Mononuclear cell (primary cell): ENCODE measurements at regions not wholly inside any gene's neighbourhood (a gene's known extent, or its start where the extent isn't known, plus 50 kb on each side); places are given as distances from the start of the nearest gene placed in this dataset.

ENCODE experiments used
- H3K27me3 ChIP-seq: 2 replicates; pipeline ENCODE4 v1.6.0; 2011; ENCODE audit warnings: low read length, control low read depth; ENCODE audit not compliant: insufficient read depth
- H3K4me1 ChIP-seq: 2 replicates; pipeline ENCODE4 v1.5.1; 2011; ENCODE audit warnings: mild to moderate bottlenecking, low read length, control low read depth; ENCODE audit not compliant: insufficient read depth
- H3K4me3 ChIP-seq: 2 replicates; pipeline ENCODE4 v1.5.1; 2011; ENCODE audit warnings: mild to moderate bottlenecking, low read length, moderate library complexity
- H3K9me3 ChIP-seq: 2 replicates; pipeline ENCODE4 v1.5.1; 2011; ENCODE audit warnings: low read depth, mild to moderate bottlenecking, control low read depth, low read length

DNA sequence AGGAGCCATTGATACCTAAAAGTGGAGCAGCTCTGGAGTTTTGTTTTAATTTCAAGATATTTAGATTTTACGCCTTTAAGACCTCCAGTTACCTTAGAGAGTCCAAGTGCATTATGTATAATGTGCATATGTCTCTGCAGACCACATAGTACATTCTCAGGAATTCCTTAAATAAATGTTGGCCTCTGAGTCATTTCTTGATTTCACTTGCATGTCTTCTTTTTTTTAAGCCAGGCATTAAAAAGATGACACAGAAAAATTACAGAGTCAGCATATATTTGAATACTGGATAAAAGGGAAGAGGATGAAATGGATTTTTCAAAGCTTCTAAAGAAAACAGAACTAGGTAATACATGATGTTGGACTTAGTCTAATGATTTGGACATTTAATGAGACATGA is 125.2 kb downstream of the TMCO5A start:
- H3K27me3 ChIP-seq = no peaks in the 10 kb centered on the region
- no peak overlapping the region for H3K4me3 ChIP-seq
- H3K9me3 ChIP-seq = no peaks in the 10 kb centered on the region
- no peaks in the 10 kb centered on the region for H3K4me1 ChIP-seq

- H3K9me3 ChIP-seq = no peaks in the 10 kb centered on the region
- no peak overlapping the region for H3K4me3 ChIP-seq
- H3K4me1 ChIP-seq = peaks cover 10% of the 10 kb centered on the region
- no peaks in the 10 kb centered on the region for H3K27me3 ChIP-seq
Observed at GRCh38 chr15:38061856-38062649, 127.6 kb downstream of the TMCO5A start.

DNA sequence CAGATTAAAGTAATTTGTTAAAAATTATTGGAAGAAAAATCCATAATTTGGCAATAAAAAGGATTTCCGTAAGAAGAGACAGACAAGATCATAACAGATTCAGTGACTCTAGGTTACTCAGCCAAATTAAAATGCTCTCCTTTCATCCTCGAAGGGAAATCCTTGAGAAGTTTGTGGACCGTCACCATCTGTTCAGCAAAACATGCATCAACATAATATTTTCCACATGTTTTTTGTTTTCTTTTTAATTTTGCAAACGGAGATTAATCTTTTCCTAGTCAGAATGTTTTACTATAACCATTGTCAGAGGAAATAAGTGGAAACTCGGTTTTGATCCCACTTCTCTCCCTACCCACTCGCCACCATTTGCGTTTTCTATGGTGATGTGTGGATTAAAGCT is 128.3 kb downstream of the TMCO5A start:
- Histone ChIP-seq H3K9me3 (no peaks in the 10 kb centered on the region), H3K4me3 (no peak overlapping the region), H3K27me3 (no peaks in the 10 kb centered on the region), H3K4me1 (peaks cover 10% of the 10 kb centered on the region)

DNA sequence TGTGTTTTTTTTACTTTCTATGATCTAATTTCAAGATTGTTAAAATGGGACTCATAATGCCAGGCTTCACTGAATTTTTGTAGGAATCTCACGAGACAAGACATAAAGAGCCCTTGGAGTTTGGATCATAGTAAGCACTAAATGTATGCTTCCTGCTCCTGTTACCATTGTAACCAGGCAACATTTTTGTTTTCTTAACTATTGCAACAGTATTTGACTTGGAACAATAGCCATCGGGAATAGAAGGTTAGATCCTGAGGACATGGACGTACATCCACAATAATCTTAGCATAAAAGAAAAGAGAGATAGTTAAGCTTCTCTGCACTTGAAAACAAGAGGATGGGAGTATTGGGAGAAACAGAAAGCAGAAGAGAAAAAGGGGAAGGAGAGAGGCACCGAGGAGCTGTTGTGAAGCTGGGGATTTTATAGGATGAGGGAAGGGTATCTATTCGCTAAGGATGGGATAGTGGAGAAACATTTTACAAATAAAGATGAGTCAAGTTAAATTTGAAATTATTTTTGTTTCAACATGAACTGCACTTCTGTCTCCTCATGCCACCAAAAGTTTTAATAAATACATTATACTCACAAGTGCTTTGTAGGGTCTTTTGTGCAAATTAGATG is 131.4 kb downstream of the TMCO5A start:
- H3K4me1 ChIP-seq = peaks cover 33% of the 10 kb centered on the region
- no peak overlapping the region for H3K4me3 ChIP-seq
- no peaks in the 10 kb centered on the region for H3K27me3 ChIP-seq
- no peaks in the 10 kb centered on the region for H3K9me3 ChIP-seq

GRCh38 chr15:38066612-38067011 is 132.2 kb downstream of the TMCO5A start:
- H3K9me3 ChIP-seq = no peaks in the 10 kb centered on the region
- H3K4me1 ChIP-seq = peaks cover 36% of the 10 kb centered on the region
- no peaks in the 10 kb centered on the region for H3K27me3 ChIP-seq
- H3K4me3 ChIP-seq = no peak overlapping the region

- peaks cover 14% of the 10 kb centered on the region for H3K27me3 ChIP-seq
- H3K9me3 ChIP-seq = no peaks in the 10 kb centered on the region
- peaks cover 57% of the 10 kb centered on the region for H3K4me1 ChIP-seq
- no peak overlapping the region for H3K4me3 ChIP-seq
Observed at GRCh38 chr15:38068626-38069391, 134.4 kb downstream of the TMCO5A start.

DNA sequence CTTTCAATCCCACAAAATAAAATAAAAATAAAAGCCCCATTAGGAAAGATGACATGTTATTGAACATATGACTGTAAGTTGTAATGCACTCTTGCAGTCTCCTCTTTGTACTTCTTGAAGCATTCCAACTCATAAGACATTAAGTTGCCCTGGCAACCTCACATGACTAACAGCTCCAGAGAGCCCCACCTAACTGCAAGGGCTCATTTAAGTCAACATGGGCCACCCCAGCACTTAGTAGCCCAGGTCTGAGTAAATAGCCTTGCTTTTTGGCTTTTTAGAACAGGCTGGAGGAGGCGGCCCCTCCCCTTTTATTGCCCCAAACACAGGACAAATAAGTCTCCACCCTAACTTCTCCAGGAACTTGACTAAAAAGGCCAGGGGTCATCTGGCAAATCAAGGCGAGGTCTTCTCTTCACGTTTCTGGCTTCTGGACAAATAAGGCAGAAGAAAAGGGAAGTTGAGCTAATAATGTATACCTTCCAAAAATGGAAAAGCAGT is 135.1 kb downstream of the TMCO5A start:
- Histone ChIP-seq H3K27me3 (peaks cover 19% of the 10 kb centered on the region), H3K4me3 (no peak overlapping the region), H3K4me1 (peaks cover 57% of the 10 kb centered on the region), H3K9me3 (no peaks in the 10 kb centered on the region)

- Histone ChIP-seq H3K9me3 (no peaks in the 10 kb centered on the region), H3K27me3 (peaks cover 19% of the 10 kb centered on the region), H3K4me1 (peaks cover 55% of the 10 kb centered on the region), H3K4me3 (no peak overlapping the region)
Observed at GRCh38 chr15:38070778-38071177, 136.3 kb downstream of the TMCO5A start.

- Histone ChIP-seq H3K4me1 (peaks cover 49% of the 10 kb centered on the region), H3K9me3 (no peaks in the 10 kb centered on the region), H3K27me3 (peaks cover 19% of the 10 kb centered on the region), H3K4me3 (no peak overlapping the region)
Observed at GRCh38 chr15:38071211-38071972, 137.0 kb downstream of the TMCO5A start.

- Histone ChIP-seq H3K4me3 (no peak overlapping the region), H3K9me3 (no peaks in the 10 kb centered on the region), H3K4me1 (peaks cover 47% of the 10 kb centered on the region), H3K27me3 (peaks cover 19% of the 10 kb centered on the region)
Observed at GRCh38 chr15:38072007-38072347, 137.5 kb downstream of the TMCO5A start.

- H3K4me1 ChIP-seq = peaks cover 47% of the 10 kb centered on the region
- H3K4me3 ChIP-seq = peak overlapping the region; percentile 25
- H3K27me3 ChIP-seq = peaks cover 19% of the 10 kb centered on the region
- H3K9me3 ChIP-seq = no peaks in the 10 kb centered on the region
Observed at GRCh38 chr15:38072348-38073177, 138.1 kb downstream of the TMCO5A start.

GRCh38 chr15:38073178-38073946 is 138.9 kb downstream of the TMCO5A start:
- Histone ChIP-seq H3K27me3 (peaks cover 19% of the 10 kb centered on the region), H3K9me3 (no peaks in the 10 kb centered on the region), H3K4me3 (peak overlapping the region; percentile 25), H3K4me1 (peaks cover 44% of the 10 kb centered on the region)

GRCh38 chr15:38074029-38074428 is 139.6 kb downstream of the TMCO5A start:
- Histone ChIP-seq H3K9me3 (no peaks in the 10 kb centered on the region), H3K4me1 (peaks cover 37% of the 10 kb centered on the region), H3K4me3 (no peak overlapping the region), H3K27me3 (peaks cover 19% of the 10 kb centered on the region)
